T-helper 9 cell (primary cell): ENCODE measurements at regions not wholly inside any gene's neighbourhood (a gene's known extent, or its start where the extent isn't known, plus 50 kb on each side); places are given as distances from the start of the nearest gene placed in this dataset.

Experiments
- DNase-seq: peaks from one replicate; pipeline ENCODE4 v3.0.0-alpha.2; 2020

- no peak for DNase-seq
Observed at GRCh38 chr6:14339172-14339571, 221.6 kb downstream of the CD83 start.

- DNase-seq: no peak
Observed at GRCh38 chr6:14339711-14340584, 222.4 kb downstream of the CD83 start.

- DNase-seq: no peak
Observed at GRCh38 chr6:14344486-14344885, 226.9 kb downstream of the CD83 start.

- no peak for DNase-seq
Observed at GRCh38 chr6:14348389-14348788, 230.8 kb downstream of the CD83 start.

GRCh38 chr6:14349507-14349906, 231.9 kb downstream of the CD83 start:
- no peak for DNase-seq

GRCh38 chr6:14350210-14350609, 232.6 kb downstream of the CD83 start:
- DNase-seq: no peak

- no peak for DNase-seq
Observed at GRCh38 chr6:14353281-14353680, 235.7 kb downstream of the CD83 start.

GRCh38 chr6:14353798-14354197, 236.2 kb downstream of the CD83 start:
- DNase-seq: no peak

GRCh38 chr6:14354919-14355572, 237.5 kb downstream of the CD83 start:
- DNase-seq: no peak

GRCh38 chr6:14359438-14359837, 241.9 kb downstream of the CD83 start:
- no peak for DNase-seq

GRCh38 chr6:14360565-14360964, 243.0 kb downstream of the CD83 start:
- DNase-seq: no peak

GRCh38 chr6:14361297-14361696, 243.7 kb downstream of the CD83 start:
- no peak for DNase-seq

- no peak for DNase-seq
Observed at GRCh38 chr6:14361956-14362587, 244.5 kb downstream of the CD83 start.

- DNase-seq: no peak
Observed at GRCh38 chr6:14364370-14364769, 246.8 kb downstream of the CD83 start.

- no peak for DNase-seq
Observed at GRCh38 chr6:14365393-14365792, 247.8 kb downstream of the CD83 start.

GRCh38 chr6:14366315-14366714, 248.7 kb downstream of the CD83 start:
- no peak for DNase-seq

GRCh38 chr6:14366872-14367271, 249.3 kb downstream of the CD83 start:
- no peak for DNase-seq

GRCh38 chr6:14367296-14367695, 249.7 kb downstream of the CD83 start:
- no peak for DNase-seq

GRCh38 chr6:14369717-14370116, 252.1 kb downstream of the CD83 start:
- no peak for DNase-seq

- DNase-seq: no peak
Observed at GRCh38 chr6:14371530-14371929, 254.0 kb downstream of the CD83 start.

GRCh38 chr6:14372734-14373489, 255.3 kb downstream of the CD83 start:
- no peak for DNase-seq

GRCh38 chr6:14373648-14374437, 256.3 kb downstream of the CD83 start:
- no peak for DNase-seq
